ENCODE measurements at regions not wholly inside any gene's neighbourhood (a gene's known extent, or its start where the extent isn't known, plus 50 kb on each side); places are given as distances from the start of the nearest gene placed in this dataset.

DNA sequence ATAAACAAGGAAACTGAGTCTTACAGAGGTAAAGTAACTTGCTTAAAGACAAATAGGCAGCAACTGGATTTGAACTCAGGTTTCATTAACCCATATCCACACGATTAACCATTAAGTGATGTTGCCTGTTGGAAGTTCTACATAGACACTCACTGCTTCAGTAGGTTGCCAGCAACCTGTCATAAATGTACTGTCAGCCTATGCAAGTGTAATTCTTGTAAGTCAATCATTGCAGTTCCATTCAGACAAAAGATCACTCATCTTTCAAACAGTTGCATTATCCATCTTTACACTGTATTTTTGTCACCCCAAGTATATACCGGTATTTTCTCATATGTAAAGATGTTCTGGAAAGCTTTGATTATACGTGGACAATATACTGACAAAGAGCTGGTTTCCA lies 676.9 kb upstream of the PCDH20 start:
- DNase-seq: no peak

DNA sequence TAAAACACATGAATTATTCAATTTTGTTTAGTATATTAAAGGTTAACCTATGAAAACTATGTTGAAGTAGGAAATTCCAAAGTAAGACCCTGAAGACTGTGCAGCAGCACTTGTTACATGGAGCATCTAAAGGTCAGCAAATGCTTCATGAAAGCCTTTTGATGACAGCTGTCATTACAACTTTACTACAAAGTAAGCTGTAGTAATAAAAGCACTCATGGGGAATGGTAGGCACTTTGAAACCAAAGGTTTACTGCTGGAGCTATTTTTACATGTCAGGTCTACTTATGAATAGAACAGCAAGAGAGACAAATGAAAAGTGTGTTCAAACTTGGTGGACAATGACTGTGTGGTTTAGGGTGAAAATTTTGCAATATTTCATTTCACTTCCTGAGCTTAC lies 672.5 kb upstream of the PCDH20 start:
- no peak for DNase-seq

DNA sequence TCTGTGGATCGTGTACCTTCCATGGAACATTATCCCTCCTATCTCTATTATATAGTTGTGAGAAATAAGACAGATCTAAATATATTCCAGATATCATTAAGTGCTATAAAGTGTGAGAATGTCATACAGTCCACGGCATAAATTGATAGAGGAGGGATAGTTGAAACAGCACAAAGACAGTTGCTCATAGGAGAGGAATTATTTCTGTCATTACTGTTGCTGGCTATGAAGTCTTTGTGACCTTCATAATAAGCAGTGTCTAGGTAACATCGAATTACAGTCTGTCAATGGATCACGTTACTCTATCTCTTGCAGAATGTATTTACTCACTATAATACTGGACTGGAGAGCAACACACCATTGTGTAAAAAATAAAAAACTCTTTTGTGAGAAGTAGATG lies 671.5 kb upstream of the PCDH20 start:
- no peak for DNase-seq

DNA sequence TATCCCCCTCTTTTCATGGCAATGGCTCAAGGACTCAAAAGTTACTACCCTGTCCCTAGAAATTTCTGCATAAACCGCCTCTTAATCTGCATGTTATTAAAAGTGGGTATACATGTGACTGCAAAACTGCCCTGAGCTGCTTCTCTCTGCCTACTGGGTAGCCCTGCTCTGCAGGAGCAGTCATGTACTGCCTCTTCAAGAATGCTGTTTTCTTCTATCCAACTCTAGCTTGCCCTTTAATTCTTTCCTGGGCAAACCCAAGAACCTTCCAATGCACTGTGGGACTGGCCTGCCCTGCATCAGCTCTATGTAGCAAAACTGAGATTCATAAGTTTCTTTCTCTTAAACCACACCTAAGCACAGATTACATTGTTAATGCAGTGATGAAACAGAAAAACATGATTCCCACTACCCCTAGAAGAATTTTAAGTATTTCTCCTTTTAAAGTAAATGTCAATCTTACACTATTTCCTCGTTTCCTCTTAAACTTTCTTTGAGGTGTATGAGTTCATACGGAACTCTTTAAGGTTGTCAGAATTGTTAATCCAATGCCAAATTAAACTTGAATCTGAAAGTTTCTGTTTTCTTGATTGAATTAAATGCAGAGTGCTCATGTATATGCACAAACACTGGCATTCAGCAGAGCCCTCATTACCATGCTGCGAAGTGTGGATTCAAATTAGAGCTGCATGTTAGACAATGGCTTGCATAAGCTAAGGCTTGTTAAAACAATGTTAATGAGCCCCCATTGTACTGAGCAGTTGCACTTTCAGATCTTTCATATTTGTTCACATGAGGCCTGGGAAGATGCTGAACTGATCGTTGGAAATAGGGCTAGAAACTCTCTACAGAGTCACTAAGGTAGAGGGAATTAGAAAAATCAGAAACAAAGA lies 669.9 kb upstream of the PCDH20 start:
- no peak for DNase-seq

DNA sequence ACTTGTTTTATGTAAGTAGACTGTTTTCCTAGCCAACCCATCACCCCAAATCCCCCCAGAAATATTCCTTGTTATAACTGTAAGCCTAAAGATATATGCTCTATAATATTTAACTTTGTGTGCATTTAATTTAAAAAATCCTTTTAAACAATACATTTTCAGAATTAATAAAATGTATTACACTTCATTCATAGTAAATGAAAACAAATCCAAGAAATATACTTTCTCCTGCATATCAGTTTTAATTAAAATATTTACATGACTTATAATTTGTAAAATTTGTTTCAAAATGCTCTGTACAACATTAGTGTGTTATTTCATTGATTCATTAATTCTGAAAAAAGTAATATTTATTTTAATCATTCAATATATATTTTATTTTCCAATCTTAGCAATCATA lies 669.1 kb upstream of the PCDH20 start:
- no peak for DNase-seq

DNA sequence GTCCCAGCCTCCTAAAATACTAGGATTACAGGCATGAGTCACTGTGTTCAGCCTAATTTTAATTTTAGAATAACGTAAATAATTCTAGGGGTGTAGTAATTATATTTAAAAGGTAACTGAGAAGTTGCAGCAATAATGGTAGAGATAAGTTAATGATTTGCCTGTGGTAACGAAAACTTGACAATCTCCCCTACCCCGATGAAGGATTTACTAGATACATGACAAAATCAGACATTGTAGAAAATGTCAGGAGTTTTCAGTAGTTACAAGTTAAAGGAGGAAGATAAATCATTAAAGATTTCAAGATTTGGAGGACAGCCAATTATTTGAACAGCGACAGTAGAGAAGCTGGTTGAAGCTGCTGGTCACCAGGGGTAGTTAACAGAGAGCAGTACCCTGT lies 652.2 kb upstream of the PCDH20 start:
- no peak for DNase-seq

DNA sequence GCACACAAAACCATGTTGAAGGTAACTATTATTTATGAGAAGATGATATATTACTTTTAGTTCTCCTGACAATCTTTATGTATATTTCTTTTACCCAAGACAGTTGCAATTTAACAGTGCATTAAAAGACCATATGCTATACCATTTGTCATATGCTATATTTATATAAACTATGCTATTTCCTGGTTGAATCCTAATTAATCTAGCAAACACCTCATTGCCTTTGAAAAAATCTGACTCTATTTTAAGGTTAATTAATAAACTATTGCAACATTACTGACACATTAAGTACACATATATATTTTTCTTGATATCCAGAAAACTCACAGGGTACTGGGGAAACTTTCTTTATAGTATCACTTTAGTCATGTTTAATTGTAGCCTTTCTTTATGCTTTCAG lies 649.4 kb upstream of the PCDH20 start:
- no peak for DNase-seq

DNA sequence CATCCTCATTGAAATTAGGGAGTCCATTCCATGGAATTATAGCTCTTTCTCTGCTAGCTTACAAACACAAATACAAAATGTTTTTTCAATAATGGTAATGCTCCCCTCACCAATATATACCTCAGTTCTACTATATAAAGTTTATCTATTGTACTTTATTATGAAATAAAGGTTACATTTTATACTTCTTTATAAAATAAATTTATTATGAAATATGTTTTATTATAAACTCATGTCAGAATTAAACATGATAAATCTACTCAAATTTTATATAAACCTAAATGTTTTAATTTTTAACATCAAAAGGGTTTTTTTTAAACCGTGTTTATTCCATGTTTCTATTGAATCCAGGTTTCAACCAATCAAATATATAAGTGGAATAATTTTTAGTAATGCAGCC lies 646.1 kb upstream of the PCDH20 start:
- DNase-seq: no peak

DNA sequence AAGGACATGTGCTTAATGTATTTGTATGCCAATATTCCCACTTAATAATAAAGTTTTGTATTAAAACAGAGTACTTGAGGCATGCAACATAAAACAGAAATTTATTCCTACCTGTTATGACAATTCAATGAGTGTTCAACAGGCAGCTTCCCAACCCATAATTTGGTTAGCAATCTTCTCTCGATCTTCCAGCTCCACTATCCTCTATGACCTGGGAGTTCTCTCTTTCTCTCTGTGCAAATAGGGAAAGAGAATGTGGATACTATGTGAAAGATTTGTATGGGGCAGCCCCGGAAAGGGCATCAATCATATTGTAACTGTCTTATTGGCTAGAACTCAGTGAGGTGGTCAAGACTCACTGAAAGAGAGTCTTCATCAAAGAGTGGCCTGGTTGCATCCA lies 644.9 kb upstream of the PCDH20 start:
- DNase-seq: no peak

DNA sequence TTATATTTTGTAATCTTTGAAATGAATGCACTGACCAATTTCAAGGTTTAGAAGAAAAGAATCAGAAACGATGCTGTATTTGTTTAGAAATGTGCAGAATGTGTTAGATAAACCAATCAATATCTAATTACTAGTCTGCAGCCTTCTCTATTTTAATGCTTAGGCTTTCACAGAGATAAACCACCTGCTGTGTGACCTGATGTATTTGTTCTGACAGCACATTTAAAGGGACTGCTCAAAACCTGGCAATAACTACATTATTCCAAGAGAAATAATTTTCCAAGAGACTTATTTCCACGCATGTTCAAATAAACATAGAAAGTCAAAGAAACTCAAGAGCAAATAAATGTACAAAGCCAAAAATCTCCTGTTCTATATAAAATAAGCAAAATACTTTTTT lies 641.6 kb upstream of the PCDH20 start:
- no peak for DNase-seq

DNA sequence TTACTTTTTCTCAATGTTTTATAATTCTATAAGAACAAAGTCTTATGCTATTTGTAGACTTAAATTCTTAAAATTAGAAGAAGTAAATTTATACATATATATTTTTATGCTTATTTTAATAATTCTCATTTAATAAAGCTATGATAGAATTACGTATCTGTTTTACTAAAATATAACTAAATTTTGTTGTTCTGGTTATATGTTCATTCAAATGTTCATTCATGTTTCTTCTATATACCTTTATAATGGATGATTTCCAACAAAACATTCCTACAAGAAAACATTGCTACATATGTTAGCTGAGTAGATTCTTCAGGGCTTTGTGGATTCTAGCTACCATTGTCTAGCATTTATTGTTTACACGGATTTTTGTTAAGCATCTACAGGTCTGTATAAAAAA lies 634.3 kb upstream of the PCDH20 start:
- DNase-seq: no peak

DNA sequence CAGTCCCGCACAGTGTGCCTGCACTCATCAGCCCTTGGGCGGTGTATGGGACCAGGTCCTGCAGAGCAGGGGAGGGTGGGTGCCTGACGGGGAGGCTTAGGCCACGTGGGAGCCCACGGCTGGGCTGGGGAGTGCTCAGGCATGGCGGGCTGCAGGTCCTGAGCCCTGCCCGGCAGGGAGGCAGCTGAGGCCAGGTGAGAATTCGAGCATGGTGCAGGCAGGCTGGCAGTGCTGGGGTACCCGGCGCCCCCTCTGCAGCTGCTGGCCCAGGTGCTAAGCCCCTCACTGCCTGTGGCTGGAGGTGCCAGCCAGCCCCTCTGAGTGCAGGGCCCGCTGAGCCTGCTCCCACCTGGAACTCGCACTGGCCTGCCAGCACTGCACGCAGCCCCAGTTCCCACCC lies 630.9 kb upstream of the PCDH20 start:
- DNase-seq: no peak

DNA sequence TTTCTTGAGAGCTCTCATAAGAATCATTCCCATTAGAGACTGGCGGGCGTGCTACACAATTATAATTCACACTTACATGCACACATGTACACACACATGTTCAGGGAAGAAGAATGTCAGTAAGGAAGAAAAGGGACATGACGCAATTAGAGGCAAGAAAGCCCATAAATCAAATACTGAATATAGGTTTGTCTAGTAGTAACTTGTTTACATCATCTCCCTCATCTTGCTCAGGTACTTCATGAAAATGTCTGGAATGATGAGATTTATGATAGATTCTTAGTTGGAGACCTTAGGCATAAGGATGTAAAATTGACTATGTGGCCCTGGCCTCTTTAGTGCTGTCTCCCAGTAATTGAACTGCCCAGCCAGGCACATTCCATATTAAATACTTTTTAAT lies 628.0 kb upstream of the PCDH20 start:
- no peak for DNase-seq

DNA sequence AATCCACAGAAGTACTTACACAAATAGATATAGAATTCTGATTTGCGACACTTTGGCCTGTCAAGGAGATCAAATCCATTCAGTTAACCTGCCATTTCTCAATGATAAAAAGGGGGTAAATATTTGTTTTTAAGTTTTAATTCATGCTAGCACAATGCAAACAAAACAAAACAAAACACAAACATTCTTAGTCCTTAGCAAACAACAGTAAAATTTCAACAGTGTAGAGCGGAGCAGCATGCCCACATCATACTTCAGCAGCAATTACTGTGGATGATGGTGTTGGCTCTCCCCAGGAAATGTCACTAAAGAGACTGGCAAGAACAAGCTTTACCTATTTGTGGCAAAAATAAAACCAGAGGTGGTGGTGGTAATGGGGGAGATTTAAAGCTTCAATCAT lies 625.2 kb upstream of the PCDH20 start:
- DNase-seq: no peak

DNA sequence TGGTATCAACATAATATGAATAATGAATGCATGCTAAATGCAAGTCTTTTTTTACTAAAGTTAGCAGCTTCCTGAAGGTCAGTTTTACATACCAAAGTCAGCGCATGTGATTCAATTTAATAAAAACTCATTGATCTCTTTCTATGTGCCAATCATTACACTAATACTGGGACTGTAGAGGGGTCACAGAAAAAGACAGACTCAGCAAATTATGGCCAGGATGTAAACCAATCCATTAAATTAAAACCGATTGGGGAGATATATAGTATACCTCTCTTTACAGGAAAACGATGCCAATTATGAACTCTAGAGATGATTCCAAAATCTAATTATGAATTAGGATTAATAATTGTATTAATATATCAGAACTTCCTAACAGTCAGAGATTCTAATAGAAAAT lies 624.4 kb upstream of the PCDH20 start:
- DNase-seq: no peak

DNA sequence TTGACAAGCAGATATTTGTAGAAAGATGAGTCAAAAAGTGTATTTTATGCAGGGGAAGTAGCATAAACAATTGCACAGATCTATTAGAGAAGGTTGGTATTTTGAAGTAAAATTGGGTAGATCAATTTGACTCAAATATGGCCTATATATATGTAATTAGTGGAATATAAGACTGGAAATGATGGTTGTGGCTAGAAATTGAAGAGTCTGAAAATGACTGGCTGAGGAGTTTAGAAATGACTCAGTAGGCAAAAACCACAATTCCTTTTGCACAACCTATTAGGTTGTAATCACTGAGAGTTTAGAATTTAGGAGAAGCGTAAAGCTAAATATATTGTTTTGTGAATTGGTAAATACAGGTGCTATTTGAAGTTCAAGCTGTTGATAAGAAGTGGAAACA lies 622.6 kb upstream of the PCDH20 start:
- DNase-seq: no peak

DNA sequence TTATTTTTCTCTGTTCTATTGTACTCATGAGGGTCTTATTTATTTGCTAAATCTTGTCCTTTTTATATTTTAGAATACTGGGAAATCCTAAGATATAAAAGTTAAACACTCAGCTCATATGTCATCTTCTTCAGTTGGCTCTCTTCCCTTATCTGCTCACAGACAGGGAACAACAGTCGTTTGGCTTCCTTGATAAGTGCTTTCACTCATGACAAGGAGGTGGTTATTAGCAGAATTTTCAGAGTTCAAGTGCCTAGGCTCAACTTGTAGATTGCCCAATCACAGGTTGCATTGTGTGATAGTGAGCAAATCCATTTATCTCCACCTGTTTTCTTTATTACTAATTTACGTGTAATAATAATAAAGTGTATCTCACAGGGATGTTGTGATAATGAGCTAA lies 620.3 kb upstream of the PCDH20 start:
- no peak for DNase-seq

DNA sequence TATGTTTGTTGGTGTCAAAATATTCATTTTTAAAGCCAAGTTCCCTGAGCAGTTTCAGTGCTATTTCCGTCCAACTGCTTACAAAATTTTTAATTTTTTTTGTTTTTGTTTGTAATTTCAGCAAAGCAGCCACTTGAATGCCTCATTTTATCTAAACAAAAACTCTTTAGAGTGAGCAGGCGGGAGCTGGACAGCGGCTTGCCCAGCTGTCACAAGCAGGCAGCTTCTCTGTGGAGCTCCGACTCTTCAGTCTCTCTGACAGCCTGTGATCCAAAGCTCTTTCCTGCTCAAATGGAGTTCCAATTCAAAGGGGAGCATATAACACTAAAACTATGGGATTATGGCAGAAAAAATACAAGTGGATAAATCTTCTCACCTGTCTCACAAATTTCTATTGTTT lies 618.3 kb upstream of the PCDH20 start:
- peak in 1 of 2 donors; percentile 8 for DNase-seq

DNA sequence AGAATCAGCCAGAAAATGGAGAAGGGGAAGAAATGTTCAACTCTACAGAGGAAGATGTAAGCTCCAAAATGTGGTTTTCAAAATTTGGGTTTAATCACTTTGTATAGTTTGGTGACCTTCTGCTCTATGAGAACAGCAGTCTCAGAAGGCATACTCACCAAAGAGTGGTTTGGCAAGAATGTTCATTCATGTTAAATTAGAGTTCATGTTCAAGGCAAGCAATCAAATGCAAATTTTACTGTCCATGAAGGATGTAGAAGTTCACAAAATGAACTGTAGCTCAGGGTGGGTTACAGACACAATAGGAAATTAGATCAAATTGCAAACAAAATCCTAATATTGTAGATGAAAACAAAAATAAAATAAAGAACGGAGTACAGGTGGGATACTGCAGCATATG lies 606.7 kb upstream of the PCDH20 start:
- DNase-seq: no peak

DNA sequence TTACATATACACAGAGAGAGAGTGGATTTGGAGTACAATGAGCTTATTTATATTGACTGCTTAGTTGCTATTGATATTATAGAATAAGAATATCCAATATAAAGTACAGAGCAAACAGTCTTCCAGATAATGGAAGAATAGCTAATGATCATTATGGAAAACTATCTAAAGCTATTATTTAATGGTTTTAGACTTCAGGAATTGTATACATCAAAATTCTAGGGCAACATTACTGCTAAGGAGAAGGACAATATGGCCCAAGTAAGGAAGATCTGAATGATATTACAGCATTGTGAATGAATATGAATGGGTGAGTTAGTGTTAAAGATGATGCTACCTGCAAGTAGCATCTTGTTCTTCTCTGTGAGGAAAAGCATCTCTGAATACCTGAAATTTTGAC lies 604.2 kb upstream of the PCDH20 start:
- no peak for DNase-seq

DNA sequence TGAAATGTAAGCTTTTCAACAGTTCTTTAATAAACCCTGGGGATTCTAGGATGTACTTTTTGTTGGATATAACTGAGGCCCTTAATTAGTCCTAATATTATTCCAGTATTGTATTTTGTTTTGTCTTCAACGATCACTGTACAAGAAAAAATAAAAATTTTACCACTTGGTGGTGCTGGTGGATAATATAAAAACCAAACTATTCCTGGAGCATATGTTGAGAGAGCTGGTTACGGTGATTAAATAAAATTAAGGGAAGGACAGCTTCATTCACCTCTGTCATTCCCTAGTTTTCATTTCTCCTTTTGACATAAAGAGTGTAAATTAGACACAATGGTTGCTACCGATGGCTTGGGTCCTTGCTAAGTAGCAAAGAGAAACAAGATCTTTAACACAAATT lies 598.6 kb upstream of the PCDH20 start:
- peak in 1 of 2 donors; percentile 15 for DNase-seq

DNA sequence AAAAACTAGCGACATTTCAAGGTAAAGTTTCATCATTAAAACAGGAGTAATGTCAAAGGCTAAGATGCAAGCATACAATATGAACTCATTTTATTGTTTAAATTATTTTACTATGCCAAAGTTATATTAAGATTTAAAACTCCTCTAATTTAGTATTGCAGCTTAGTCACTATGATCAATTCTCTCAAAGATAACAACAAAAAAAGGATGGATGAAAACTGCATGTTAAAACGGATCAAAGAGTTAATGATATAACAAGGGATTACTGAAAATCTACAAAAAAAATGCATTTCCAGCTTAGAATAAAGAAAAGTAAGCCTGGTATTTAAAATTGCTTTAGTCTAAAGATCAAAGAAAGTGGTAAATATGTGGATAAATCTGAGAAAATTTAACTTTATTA lies 587.8 kb upstream of the PCDH20 start:
- no peak for DNase-seq

DNA sequence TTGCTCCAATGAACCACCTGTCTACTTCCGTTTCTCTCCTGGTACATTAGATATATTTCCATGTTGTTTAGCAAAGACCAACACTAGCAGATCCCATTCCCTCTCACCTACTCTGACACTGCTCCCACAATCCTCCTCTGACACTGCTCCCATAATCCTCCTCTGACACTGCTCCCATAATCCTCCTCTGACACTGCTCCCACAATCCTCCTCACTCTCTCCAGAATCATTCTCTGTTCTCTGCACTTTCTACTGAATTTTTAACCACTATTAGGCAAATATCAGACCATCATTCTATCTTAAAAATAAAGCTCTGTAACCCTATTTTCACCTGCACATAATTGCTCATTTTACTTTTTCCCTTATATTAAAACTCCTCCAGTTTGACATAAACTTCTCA lies 578.5 kb upstream of the PCDH20 start:
- no peak for DNase-seq

DNA sequence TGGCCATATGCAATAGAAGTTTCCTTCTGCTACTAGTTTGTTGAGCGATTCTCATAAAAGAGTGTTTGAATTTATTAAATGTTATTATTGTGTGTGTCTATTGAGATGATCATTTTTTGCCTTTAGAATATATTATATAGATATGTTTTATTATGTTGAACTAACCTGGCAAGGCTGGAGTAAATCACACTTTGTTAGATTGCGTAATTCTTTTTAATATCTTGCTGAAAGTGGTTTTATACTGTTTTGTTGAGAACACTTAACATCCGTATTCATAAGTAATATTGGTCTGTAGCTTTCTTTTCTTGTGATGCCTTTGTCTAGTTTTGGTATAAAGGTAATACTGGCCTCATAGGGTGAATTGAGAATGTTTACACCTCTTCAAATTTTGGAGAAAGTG lies 574.3 kb upstream of the PCDH20 start:
- no peak for DNase-seq

DNA sequence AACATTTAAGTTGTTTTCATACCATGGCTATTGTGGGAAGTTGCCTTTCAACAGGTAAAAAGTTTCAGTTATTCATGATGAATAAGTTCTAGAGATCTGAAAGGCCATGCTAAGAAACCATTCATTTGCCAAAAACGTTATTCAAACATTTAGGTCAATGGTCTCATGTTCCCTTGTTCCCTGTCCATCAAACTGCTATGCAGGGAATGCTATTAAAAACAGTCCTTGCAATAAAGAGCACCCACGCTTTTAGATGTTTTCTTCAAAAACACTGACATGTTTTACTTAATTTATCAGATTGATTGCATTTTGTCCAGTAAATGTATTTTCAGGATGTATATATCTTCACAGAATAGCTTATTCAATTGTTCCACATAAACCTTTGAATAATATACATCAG lies 573.2 kb upstream of the PCDH20 start:
- DNase-seq: no peak

Measured in hippocampal formation (tissue), 2 donors.